GM12891 (cell line): ENCODE measurements at regions not wholly inside any gene's neighbourhood (a gene's known extent, or its start where the extent isn't known, plus 50 kb on each side); places are given as distances from the start of the nearest gene placed in this dataset.

ENCODE experiments used
- DNase-seq: peaks from one replicate; pipeline ENCODE4 v3.0.0; 2011; ENCODE audit warnings: low spot score; ENCODE audit not compliant: insufficient read length
- FAIRE-seq: peaks from 2 replicates; lab custom pipeline; 2011; peaks lifted over from hg19 to GRCh38; lab: Jason Lieb, UNC
- PAX5 ChIP-seq: IDR thresholded peaks from 2 replicates; pipeline ENCODE4 v1.6.1; 2011; ENCODE audit warnings: low read length, moderate library complexity, mild to moderate bottlenecking; ENCODE audit not compliant: insufficient read depth, severe bottlenecking
- POLR2A ChIP-seq: IDR thresholded peaks from 2 replicates; pipeline ENCODE4 v1.6.1; 2011; ENCODE audit warnings: low read depth, low read length, control low read depth
- POLR2AphosphoS5 ChIP-seq: IDR thresholded peaks from 2 replicates; pipeline ENCODE4 v1.6.1; 2011; ENCODE audit warnings: low read depth, low read length, control low read depth
- POU2F2 ChIP-seq: IDR thresholded peaks from 2 replicates; pipeline ENCODE4 v1.6.1; 2011; ENCODE audit warnings: low read depth, mild to moderate bottlenecking, control low read depth, low read length, moderate library complexity
- SPI1 ChIP-seq: IDR thresholded peaks from 2 replicates; pipeline ENCODE4 v1.6.1; 2011; ENCODE audit warnings: low read depth, low read length, control low read depth
- TAF1 ChIP-seq: IDR thresholded peaks from 2 replicates; pipeline ENCODE4 v1.6.1; 2011; ENCODE audit warnings: low read depth, low read length, control low read depth

DNA sequence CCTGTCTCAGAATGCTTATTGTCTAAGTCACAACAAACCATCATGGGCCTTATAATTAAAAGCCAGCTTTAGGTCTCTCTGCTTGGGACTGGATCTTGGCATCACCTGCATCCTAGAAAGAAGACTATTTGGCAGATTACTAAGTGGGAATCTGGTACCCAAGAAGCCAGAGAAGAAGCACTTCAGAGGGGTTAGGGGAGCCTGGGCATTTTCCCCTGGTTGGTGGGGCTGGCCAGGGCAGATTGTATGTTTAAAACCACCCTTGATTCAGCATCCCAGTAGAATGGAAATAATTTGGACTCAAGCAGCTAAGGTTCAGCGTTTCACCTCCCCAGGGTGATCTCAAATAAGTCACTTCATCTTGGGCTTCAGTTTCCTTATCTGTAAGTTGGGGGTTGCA is 193.7 kb downstream of the MIAT start:
- FAIRE-seq, result no peak
- TF ChIP-seq POLR2AphosphoS5 (no peak), TAF1 (no peak), POLR2A (no peak), PAX5 (no peak), POU2F2 (no peak), SPI1 (no peak)
- DNase-seq, result no peak

DNA sequence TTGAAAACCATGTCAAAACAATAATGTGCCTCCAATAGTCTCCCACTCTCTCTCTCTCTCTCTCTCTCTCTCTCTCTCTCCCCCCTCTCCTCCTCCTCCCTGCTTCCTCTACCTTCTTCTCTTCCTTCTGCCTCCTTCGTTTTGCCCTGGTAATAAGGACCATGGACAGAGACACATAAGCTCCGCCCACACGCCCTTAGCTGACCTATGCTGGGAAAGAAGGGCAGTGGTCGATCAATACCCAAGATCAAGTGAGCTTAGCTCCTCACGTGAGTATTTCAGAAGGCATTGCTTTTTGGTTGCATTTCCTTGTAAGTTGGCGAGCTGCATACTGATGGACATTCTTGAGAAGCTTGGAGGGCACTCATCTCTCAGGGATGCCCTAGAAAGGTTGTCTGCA is 194.8 kb downstream of the MIAT start:
- FAIRE-seq, result no peak
- DNase-seq, result no peak
- TF ChIP-seq TAF1, result no peak
- TF ChIP-seq POU2F2, result no peak
- no peak for TF ChIP-seq POLR2AphosphoS5
- no peak for TF ChIP-seq POLR2A
- no peak for TF ChIP-seq PAX5
- no peak for TF ChIP-seq SPI1

DNA sequence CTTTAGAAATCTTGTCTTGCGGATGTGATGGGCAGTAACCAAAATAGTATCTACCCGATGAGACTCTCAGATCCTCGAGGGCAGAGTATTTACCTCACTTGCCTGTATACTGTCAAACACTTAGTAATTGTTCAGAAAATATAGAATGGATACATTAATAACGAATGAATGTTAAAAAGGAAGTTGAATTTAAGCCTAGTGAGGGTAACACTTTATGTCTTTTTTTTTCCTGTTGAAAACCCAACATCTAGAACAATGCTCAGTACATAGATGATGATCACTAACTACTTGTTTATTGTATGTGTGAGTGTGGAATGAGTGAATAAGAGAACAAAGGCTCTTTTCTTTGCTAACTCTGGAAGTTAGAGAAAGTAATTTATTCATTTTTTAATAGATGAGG is 195.7 kb downstream of the MIAT start:
- DNase-seq (no peak), FAIRE-seq (no peak)
- TF ChIP-seq PAX5 (no peak), TAF1 (no peak), POU2F2 (no peak), POLR2A (no peak)

DNA sequence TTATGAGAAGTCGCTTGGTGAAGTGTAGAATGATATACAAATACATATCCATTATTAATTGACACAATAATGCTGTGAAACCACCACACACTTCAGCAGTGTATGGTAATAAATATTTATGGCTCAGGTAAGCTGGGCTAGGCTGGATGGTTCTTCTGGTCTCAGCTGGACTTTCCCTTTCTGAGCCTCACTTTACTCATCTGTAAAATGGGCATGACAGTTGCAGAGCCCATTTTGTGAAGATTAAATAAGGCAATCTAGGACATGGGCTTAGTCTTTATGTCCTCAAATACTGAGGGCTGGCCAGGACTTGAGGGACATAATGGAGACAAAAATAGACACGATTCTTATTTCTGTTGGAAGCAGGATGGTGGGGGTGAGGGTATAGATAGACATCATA is 196.1 kb downstream of the MIAT start:
- DNase-seq, result no peak
- no peak for FAIRE-seq
- no peak for TF ChIP-seq POLR2A
- no peak for TF ChIP-seq POU2F2
- no peak for TF ChIP-seq PAX5
- TF ChIP-seq TAF1, result no peak
- TF ChIP-seq POLR2AphosphoS5, result no peak
- no peak for TF ChIP-seq SPI1

DNA sequence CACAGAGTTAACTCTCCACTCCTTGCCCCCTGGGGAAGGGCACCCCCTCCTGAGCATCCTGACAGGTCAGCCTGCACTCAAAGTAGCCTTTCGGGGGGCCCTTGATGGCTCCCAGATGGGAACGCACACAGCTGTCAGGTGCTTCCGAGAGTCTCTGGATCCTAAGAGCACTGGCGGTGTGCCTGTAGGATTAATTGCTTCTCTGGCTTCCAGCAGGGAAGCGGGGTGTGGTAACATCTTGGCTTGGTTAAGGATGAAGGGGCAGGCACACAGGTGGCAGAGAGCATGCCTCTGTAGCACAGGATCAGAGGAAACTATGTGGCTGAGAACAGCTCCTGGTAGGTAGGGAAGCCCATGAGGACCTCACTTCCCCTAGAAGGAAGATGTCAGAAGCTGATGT is 199.8 kb downstream of the MIAT start:
- TF ChIP-seq SPI1 (no peak), TAF1 (no peak), POU2F2 (no peak), POLR2AphosphoS5 (no peak), PAX5 (no peak), POLR2A (no peak)
- DNase-seq, result no peak
- no peak for FAIRE-seq

GRCh38 chr22:26860301-26860700 is 202.9 kb downstream of the MIAT start:
- DNase-seq, result no peak
- no peak for TF ChIP-seq TAF1
- FAIRE-seq, result no peak

DNA sequence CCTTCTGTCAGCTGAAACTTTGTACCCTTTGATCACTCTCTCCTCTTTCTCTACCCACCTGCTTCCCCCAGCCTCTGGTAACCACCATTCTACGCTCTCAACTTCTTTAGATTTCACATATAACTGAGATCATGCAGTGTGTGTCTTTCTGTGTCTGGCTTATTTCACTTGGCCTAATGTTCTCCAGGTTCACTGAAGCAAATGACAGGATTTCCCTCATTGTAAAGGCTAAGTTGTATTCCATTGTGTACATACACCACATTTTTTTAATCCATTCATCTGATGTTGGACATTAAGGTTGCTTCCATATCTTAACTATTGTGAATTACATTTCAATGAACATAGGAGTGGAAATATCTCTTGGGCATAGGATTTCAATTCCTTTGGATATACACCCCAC is 207.6 kb downstream of the MIAT start:
- no peak for TF ChIP-seq PAX5
- TF ChIP-seq TAF1, result no peak
- TF ChIP-seq POLR2AphosphoS5, result no peak
- TF ChIP-seq SPI1, result no peak
- no peak for TF ChIP-seq POU2F2
- no peak for TF ChIP-seq POLR2A
- no peak for FAIRE-seq
- no peak for DNase-seq

GRCh38 chr22:26883393-26883792 is 226.0 kb downstream of the MIAT start:
- DNase-seq (no peak), FAIRE-seq (no peak)
- TF ChIP-seq POLR2A (no peak), PAX5 (no peak), SPI1 (no peak), POLR2AphosphoS5 (no peak), POU2F2 (no peak), TAF1 (no peak)

DNA sequence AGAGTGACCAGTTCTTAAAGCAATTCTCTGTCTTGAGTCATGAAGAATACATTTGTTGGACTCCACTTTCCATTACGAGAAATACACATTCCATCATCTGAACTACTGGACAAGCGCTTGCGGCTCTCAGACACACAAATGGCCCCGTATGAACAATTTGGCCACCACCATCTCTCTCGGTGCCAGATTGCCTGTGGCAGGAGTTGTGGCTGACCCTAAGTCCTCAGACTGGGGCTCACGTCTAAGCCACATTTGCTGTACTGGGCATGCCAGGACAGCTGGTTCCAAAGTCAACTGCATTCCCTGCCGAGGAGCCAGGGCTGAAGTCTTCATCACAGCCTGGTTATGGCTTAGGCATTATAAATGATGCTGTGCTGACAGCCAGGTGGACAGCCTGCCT is 227.5 kb downstream of the MIAT start:
- DNase-seq (no peak), FAIRE-seq (no peak)
- TF ChIP-seq PAX5 (no peak), SPI1 (no peak), TAF1 (no peak), POU2F2 (no peak), POLR2AphosphoS5 (no peak), POLR2A (no peak)

DNA sequence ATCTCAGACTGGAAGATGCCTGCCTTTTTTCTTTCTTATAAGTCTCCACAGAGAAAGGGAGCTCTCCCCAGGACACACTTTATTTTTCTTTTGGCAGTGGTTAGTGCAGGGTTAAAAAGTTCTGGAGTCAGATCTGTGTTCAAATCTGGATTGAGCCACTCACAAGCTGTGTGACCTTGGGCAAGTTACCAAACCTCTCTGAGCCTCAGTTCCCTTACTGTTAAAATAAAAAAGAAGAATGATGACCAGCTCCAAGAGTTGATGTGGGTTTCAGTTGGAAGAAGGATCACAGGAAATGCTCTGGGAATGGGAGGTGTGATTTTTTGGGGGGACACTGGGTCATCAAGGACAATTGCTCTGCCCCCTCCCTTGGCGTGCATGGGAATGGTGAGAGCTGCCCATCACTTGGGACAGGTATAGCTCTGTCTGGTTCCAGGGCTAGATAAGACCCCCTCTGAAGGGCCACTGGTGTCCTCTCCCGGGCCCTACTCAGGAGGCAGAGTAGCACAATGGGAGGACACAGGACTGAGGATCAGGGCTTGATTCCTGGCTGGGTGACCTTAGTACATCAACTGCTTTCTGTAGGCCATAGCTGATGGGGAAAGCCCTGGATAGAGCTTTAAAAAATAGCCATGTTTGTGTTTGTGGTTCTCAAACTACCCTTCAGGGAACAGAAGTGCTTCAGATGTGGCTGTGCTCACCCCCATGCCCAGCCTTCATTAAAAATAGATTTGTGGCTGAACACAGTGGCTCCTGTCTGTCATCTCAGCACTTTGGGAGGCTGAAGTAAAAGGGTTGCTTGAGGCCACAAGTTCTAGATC is 228.3 kb downstream of the MIAT start:
- DNase-seq (no peak), FAIRE-seq (no peak)
- no peak for TF ChIP-seq POU2F2
- TF ChIP-seq POLR2A, result no peak
- TF ChIP-seq TAF1, result no peak
- no peak for TF ChIP-seq SPI1
- no peak for TF ChIP-seq POLR2AphosphoS5
- no peak for TF ChIP-seq PAX5

GRCh38 chr22:26887456-26887855 is 230.1 kb downstream of the MIAT start:
- no peak for DNase-seq
- no peak for FAIRE-seq
- TF ChIP-seq TAF1 (no peak), PAX5 (no peak)
